Muscle of leg (tissue), 3 donors: ENCODE measurements at regions not wholly inside any gene's neighbourhood (a gene's known extent, or its start where the extent isn't known, plus 50 kb on each side); places are given as distances from the start of the nearest gene placed in this dataset.
A peak's percentile ranks its signal among the peaks of the same experiment; 100 is the strongest.

Source experiments
- DNase-seq: peaks from one replicate; pipeline ENCODE4 v3.0.0; 2013
- H3K27ac ChIP-seq: one replicate; pipeline ENCODE4 v1.5.1; 2013; ENCODE audit warnings: mild to moderate bottlenecking, low read length, control low read depth
- H3K27me3 ChIP-seq: one replicate; pipeline ENCODE4 v1.6.1; 2013; ENCODE audit warnings: low read length; ENCODE audit not compliant: control insufficient read depth, insufficient read depth
- H3K36me3 ChIP-seq: one replicate; pipeline ENCODE4 v1.6.1; 2013; ENCODE audit warnings: low read length; ENCODE audit not compliant: control insufficient read depth, insufficient read depth
- H3K4me1 ChIP-seq: one replicate; pipeline ENCODE4 v1.6.1; 2013; ENCODE audit warnings: low read length; ENCODE audit not compliant: control insufficient read depth, insufficient read depth
- H3K4me3 ChIP-seq: one replicate; pipeline ENCODE4 v1.5.1; 2013; ENCODE audit warnings: low read length, control low read depth
- H3K9me3 ChIP-seq: replicated peaks from 2 replicates; pipeline ENCODE4 v1.6.1; 2013; ENCODE audit warnings: low read depth, low read length; ENCODE audit not compliant: control insufficient read depth
- WGBS: methylation state at CpG from one replicate; pipeline ENCODE4 v1.1.5; 2013; ENCODE audit warnings: missing lambda C conversion rate; ENCODE audit not compliant: insufficient coverage; 5-methylcytosine and 5-hydroxymethylcytosine counted together

DNA sequence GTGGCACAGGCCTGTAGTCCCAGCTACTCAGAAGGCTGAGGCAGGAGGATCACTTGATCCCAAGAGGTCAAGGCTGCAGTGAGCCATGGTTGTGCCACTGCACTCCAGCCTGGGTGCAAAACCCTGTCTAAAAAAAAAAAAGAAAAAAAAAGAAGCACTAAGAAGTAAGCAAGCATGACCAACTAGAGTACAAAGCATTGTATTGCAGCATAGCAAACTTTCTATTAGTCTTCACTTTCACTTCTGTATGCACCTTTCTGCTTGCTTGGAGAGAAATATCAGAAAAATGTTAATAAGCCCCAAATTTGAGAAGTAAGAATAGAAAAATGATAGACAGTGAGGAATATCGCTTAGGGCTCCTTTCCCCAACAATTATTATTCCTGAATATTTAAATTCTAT, 497.7 kb upstream of the WWC1 start:
- Histone ChIP-seq H3K4me1 (no peaks in the 10 kb centered on the region), H3K9me3 (no peaks in the 10 kb centered on the region), H3K4me3 (no peak overlapping the region), H3K27ac (no peak overlapping the region), H3K36me3 (no peaks in the 10 kb centered on the region), H3K27me3 (no peaks in the 10 kb centered on the region)
- no peak for DNase-seq
- WGBS = no CpG with 5 or more reads among the region's 1 CpG

DNA sequence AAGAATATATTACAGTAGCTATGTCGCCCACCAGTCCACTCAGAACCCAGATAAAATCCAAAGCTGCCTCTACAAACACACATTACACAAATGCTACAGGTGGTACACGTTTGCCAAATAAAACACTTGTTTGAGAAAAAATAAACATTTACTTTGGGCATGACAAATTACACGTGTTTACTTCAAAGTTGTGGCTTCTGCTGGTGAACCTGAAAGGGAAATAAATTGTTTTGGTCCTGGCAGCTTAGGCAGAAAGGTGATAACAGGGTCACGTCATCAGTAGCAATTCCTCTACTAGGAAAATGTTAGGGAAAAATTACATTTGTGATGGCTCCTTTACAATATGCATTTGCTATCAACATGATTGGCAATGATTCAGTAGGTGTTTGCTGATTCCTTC, 497.3 kb upstream of the WWC1 start:
- Histone ChIP-seq H3K9me3 (no peaks in the 10 kb centered on the region), H3K27me3 (no peaks in the 10 kb centered on the region), H3K4me1 (no peaks in the 10 kb centered on the region), H3K36me3 (no peaks in the 10 kb centered on the region), H3K4me3 (no peak overlapping the region), H3K27ac (no peak overlapping the region)
- WGBS = 60% methylated on average over 2 of the region's 4 CpGs
- no peak for DNase-seq

- no peak for DNase-seq
- no peaks in the 10 kb centered on the region for H3K27me3 ChIP-seq
- H3K36me3 ChIP-seq = no peaks in the 10 kb centered on the region
- no peaks in the 10 kb centered on the region for H3K9me3 ChIP-seq
- no peak overlapping the region for H3K27ac ChIP-seq
- WGBS = 80% methylated on average over 1 of the region's 5 CpGs
- no peaks in the 10 kb centered on the region for H3K4me1 ChIP-seq
- H3K4me3 ChIP-seq = no peak overlapping the region
Observed at GRCh38 chr5:167796672-167797071, 494.8 kb upstream of the WWC1 start.

- WGBS = 71% methylated on average over 1 of the region's 3 CpGs
- no peak for DNase-seq
- Histone ChIP-seq H3K27ac (peak overlapping the region; percentile 10), H3K4me1 (no peaks in the 10 kb centered on the region), H3K9me3 (no peaks in the 10 kb centered on the region), H3K36me3 (no peaks in the 10 kb centered on the region), H3K27me3 (no peaks in the 10 kb centered on the region), H3K4me3 (no peak overlapping the region)
Observed at GRCh38 chr5:167797933-167798332, 493.5 kb upstream of the WWC1 start.

DNA sequence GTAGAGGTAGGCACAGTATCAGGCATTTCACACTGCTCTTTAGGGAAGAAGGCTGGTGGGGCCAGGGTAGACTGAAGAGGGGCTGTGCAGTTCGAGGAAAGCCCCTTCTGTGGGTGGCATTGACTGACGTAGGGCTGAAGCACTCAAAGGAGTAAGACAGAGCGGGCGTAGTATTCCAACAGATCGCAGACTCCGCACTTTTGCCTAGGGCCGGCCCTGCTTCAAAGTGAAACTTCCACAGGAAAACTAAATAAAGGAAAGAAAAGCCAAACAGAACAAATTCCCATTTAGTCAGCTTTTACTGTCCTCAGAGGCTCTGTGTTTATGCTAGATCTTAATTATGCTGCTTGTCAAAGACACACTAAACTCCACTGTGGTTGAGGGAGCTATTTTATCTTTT, 493.0 kb upstream of the WWC1 start:
- no peak overlapping the region for H3K4me3 ChIP-seq
- 62% methylated on average over 2 of the region's 7 CpGs for WGBS
- peak; percentile 71 for DNase-seq
- H3K4me1 ChIP-seq = no peaks in the 10 kb centered on the region
- H3K27me3 ChIP-seq = no peaks in the 10 kb centered on the region
- H3K36me3 ChIP-seq = no peaks in the 10 kb centered on the region
- H3K27ac ChIP-seq = peak overlapping the region; percentile 33
- no peaks in the 10 kb centered on the region for H3K9me3 ChIP-seq

DNA sequence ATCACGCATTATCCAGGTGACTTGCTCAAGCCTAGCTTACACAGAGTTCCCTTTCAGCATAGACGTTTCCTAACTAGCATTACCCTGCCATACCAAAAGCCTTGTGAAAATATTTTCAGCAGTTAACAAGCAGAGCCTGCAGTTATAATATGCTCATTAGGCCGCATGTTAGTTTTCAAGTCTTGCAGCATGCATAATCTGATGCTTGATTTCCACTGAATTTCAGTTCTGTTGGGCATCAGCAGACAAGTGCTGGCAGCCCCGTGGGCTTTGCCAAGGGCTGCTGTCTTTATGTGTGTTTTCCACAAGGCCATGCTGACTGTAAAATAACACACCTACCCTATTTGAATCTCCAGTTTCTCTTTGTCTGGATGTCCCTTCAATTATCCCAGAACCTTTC, 491.0 kb upstream of the WWC1 start:
- Histone ChIP-seq H3K9me3 (no peaks in the 10 kb centered on the region), H3K27me3 (no peaks in the 10 kb centered on the region), H3K4me1 (no peaks in the 10 kb centered on the region), H3K36me3 (no peaks in the 10 kb centered on the region), H3K27ac (no peak overlapping the region), H3K4me3 (no peak overlapping the region)
- DNase-seq = no peak
- 80% methylated on average over 3 of the region's 4 CpGs for WGBS

GRCh38 chr5:167801999-167802398, 489.4 kb upstream of the WWC1 start:
- Histone ChIP-seq H3K4me3 (no peak overlapping the region), H3K4me1 (no peaks in the 10 kb centered on the region), H3K36me3 (no peaks in the 10 kb centered on the region), H3K9me3 (no peaks in the 10 kb centered on the region), H3K27ac (no peak overlapping the region), H3K27me3 (no peaks in the 10 kb centered on the region)
- no peak for DNase-seq
- no CpG with 5 or more reads among the region's 4 CpGs for WGBS

GRCh38 chr5:167802755-167803431, 488.6 kb upstream of the WWC1 start:
- 86% methylated on average over 1 of the region's 2 CpGs for WGBS

GRCh38 chr5:167804512-167805220, 486.8 kb upstream of the WWC1 start:
- no peak overlapping the region for H3K27ac ChIP-seq
- DNase-seq = no peak
- H3K9me3 ChIP-seq = no peaks in the 10 kb centered on the region
- no peaks in the 10 kb centered on the region for H3K27me3 ChIP-seq
- no peaks in the 10 kb centered on the region for H3K36me3 ChIP-seq
- no peaks in the 10 kb centered on the region for H3K4me1 ChIP-seq
- H3K4me3 ChIP-seq = no peak overlapping the region
- 90% methylated on average over 2 of the region's 7 CpGs for WGBS

More at GRCh38 chr5:167802755-167803431, 488.6 kb upstream of the WWC1 start:
- no peaks in the 10 kb centered on the region for H3K36me3 ChIP-seq
- DNase-seq = no peak
- H3K4me3 ChIP-seq = no peak overlapping the region
- no peaks in the 10 kb centered on the region for H3K27me3 ChIP-seq
- H3K4me1 ChIP-seq = no peaks in the 10 kb centered on the region
- H3K27ac ChIP-seq = no peak overlapping the region
- H3K9me3 ChIP-seq = no peaks in the 10 kb centered on the region

DNA sequence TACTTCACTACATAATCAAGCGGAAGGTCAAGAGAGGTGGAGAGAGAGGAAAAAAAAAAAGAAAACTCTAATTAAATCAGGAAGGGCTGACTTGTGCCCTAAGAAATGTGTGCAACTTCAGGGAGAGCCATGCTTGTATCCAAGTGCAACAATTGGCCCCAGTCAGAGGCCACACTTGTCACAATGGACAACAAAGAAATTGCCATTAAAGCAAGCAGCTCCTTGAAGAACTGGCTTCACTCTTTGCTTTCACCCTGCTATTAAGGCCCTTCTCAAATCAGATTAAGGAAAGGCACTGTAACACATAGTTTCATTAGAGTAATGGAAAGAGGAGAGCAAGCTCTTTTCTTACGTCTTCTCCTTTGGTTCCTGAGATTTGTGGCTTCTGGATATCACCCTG, 480.9 kb upstream of the WWC1 start:
- H3K36me3 ChIP-seq = no peaks in the 10 kb centered on the region
- no peak overlapping the region for H3K4me3 ChIP-seq
- H3K4me1 ChIP-seq = no peaks in the 10 kb centered on the region
- no peak for DNase-seq
- no peaks in the 10 kb centered on the region for H3K27me3 ChIP-seq
- no peaks in the 10 kb centered on the region for H3K9me3 ChIP-seq
- no CpG with 5 or more reads among the region's 2 CpGs for WGBS
- no peak overlapping the region for H3K27ac ChIP-seq
